CD4-positive, CD25-positive, alpha-beta regulatory T cell (primary cell): ENCODE measurements at regions not wholly inside any gene's neighbourhood (a gene's known extent, or its start where the extent isn't known, plus 50 kb on each side); places are given as distances from the start of the nearest gene placed in this dataset.
"Not testable (repeated sequence)": the region's sequence is repeated elsewhere in the genome, so short reads cannot be mapped to it uniquely, and the experiment has no call there.

Source experiments
- ATAC-seq, 2 donors: fragments of 150-1000 bp; cut with Tn5 transposase; one replicate each; pipeline ENCODE4 v1.10.0; 2021; ENCODE audit warnings: low read depth in 2 of 2, moderate number of reproducible peaks in 2 of 2, moderate library complexity in 1 of 2
- DNase-seq, 3 donors: peaks; one replicate each; pipeline versions ENCODE4 v3.0.0 to v3.0.0-alpha.2; 2012 to 2022; ENCODE audit warnings: mixed read lengths in 1 of 3
- H3K27ac ChIP-seq: one replicate; pipeline ENCODE4 v1.7.0; 2013; ENCODE audit warnings: mild to moderate bottlenecking, low read length; ENCODE audit not compliant: insufficient read depth, poor library complexity, severe bottlenecking
- H3K27me3 ChIP-seq: one replicate; pipeline ENCODE4 v1.7.0; 2013; ENCODE audit warnings: low read length; ENCODE audit not compliant: control insufficient read depth, insufficient read depth
- H3K36me3 ChIP-seq: one replicate; pipeline ENCODE4 v1.7.0; 2013; ENCODE audit warnings: mild to moderate bottlenecking, low read length, moderate library complexity; ENCODE audit not compliant: control insufficient read depth, insufficient read depth
- H3K4me1 ChIP-seq: 2 replicates; pipeline ENCODE4 v1.7.0; 2013; ENCODE audit warnings: mild to moderate bottlenecking, low read length; ENCODE audit not compliant: insufficient read depth, control insufficient read depth, poor library complexity, severe bottlenecking
- H3K4me3 ChIP-seq: one replicate; pipeline ENCODE4 v1.7.0; 2013; ENCODE audit warnings: low read depth, mild to moderate bottlenecking, low read length, moderate library complexity
- H3K9me3 ChIP-seq, 2 experiments: 1 replicate in 1 of 2; 2 replicates in 1 of 2; pipeline ENCODE4 v1.7.0; 2013; ENCODE audit warnings: low read length in 2 of 2, mild to moderate bottlenecking in 1 of 2, moderate library complexity in 1 of 2; ENCODE audit not compliant: control insufficient read depth in 2 of 2
- H3K27ac Mint-ChIP-seq, 3 donors: one replicate each; pipeline ENCODE4 v1.8.0; 2020 to 2022; ENCODE audit warnings: mild to moderate bottlenecking in 3 of 3, mixed read lengths in 3 of 3, moderate library complexity in 2 of 3
- H3K27me3 Mint-ChIP-seq: one replicate; pipeline ENCODE4 v1.8.0; 2022; ENCODE audit warnings: mild to moderate bottlenecking, mixed read lengths
- H3K36me3 Mint-ChIP-seq: one replicate; pipeline ENCODE4 v1.8.0; 2020; ENCODE audit warnings: mixed read lengths
- H3K4me1 Mint-ChIP-seq, 4 donors: one replicate each; pipeline ENCODE4 v1.8.0; 2020 to 2022; ENCODE audit warnings: mixed read lengths in 4 of 4, mild to moderate bottlenecking in 1 of 4
- H3K4me3 Mint-ChIP-seq, 4 donors: one replicate each; pipeline ENCODE4 v1.8.0; 2020 to 2022; ENCODE audit warnings: mild to moderate bottlenecking in 4 of 4, mixed read lengths in 4 of 4, moderate library complexity in 3 of 4
- H3K9me3 Mint-ChIP-seq, 7 donors: one replicate each; pipeline ENCODE4 v1.8.0; 2020 to 2022; ENCODE audit warnings: mixed read lengths in 7 of 7, mild to moderate bottlenecking in 3 of 7, moderate library complexity in 2 of 7

DNA sequence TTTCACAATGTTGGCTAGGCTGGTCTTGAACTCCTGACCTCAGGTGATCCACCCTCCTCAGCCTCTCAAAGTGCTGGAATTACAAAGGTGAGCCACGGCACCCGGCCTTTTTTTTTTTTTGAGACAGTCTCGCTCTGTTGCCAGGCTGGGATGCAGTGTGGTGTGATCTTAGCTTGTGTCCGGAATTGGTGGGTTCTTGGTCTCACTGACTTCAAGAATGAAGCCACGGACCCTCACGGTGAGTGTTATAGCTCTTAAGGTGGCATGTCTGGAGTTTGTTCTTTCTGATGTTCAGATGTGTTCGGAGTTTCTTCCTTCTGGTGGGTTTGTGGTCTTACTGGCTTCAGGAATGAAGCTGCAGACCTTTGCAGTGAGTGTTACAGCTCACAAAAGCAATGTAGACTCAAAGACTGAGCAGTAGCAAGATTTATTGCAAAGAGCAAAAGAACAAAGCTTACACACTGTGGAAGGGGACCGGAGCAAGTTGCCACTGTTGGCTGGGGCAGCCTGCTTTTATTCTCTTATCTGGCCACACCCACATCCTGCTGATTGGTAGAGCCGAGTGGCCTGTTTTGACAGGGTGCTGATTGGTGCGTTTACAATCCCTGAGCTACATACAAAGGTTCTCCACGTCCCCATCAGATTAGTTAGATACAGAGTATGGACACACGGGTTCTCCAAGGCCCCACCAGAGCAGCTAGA is 69.1 kb upstream of the DDR1 start:
- H3K9me3 Mint-ChIP-seq, H3K27ac ChIP-seq, ATAC-seq, DNase-seq, H3K27me3 ChIP-seq, H3K36me3 ChIP-seq, H3K27me3 Mint-ChIP-seq, H3K9me3 ChIP-seq, H3K4me3 ChIP-seq: not testable (repeated sequence)
- H3K4me1 Mint-ChIP-seq: peaks cover 15 to 87% (median 54%) of the 10 kb centered on the region in 4 donors
- H3K4me3 Mint-ChIP-seq: peak overlapping the region in 1 of 4 donors; percentile 57
- peaks cover 34% of the 10 kb centered on the region for H3K4me1 ChIP-seq
- H3K36me3 Mint-ChIP-seq: peaks cover 13% of the 10 kb centered on the region
- H3K27ac Mint-ChIP-seq: peak overlapping the region; percentile 65 to 98 (median 87)

DNA sequence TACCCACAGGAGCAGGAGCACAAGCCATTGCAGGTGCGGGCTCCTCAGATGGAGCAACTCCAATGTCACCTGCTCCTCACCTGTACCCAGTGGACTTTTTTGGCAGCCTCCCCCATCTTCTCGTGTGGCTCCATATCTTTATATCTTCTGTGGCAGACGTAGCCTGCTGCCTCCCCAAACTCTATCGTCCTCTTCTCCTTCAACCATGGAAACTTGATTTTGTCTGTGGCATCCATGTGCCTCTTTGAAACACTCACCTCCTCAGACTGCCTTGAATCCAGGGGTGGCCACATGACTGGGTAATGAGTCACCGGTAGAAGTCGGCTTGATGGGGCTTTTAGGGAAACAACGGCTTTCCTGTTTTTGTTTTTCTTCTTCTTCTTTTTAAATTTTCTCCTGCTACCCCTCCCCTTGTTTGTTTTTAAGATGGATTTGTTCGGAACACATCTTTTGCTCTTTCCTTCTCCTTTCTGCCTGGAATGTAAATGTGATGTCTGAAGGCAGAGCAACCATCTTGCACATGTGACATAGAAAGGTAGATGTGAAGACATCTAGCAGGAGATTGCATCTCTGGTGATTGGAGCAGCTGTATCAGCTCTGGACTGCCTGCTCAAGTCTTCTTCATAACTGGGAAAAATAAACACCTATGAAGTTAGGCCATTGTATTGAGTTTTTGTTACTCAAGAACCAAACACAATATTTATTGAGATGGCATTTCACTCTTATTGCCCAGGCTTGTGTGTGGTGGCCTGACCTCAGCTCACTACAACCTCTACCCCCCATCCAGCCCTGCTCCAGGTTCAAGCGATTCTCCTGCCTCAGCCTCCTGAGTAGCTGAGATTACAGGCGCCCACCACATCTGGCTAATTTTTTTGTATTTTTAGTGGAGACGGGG is 69.9 kb upstream of the DDR1 start:
- peak; percentile 80 to 87 for ATAC-seq

DNA sequence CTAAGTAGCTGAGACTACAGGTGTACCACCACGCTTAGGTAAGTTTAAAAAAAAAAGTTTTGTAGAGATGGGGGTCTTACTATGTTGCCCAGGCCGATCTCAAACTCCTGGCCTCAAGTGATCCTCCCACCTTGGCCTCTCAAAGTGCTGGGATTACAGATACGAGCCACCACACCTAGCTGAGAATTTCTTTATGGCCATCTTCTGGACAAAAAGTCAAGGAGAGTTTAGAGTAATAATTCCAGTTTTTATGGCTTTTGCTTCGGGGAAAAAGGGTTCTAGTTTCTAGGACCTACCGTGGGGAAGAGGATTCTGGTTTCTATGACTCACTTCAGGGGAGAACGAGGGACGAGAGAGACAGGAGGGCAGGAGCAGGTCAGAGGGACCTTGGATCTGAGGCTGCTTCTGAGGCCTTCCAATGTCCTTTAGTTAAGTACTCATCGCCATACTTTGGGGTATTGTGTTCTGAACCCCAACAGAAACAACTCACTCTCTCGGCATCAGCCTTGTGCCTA is 69.3 kb upstream of the IER3 start:
- H3K27me3 Mint-ChIP-seq: no peaks in the 10 kb centered on the region
- Histone ChIP-seq H3K9me3 (no peaks in the 10 kb centered on the region), H3K27me3 (no peaks in the 10 kb centered on the region), H3K27ac (peak overlapping the region; percentile 48), H3K4me3 (no peak overlapping the region), H3K36me3 (no peaks in the 10 kb centered on the region), H3K4me1 (peaks cover 36% of the 10 kb centered on the region)
- H3K4me3 Mint-ChIP-seq: peak overlapping the region in 3 of 4 donors; percentile 4 to 29 (median 22)
- DNase-seq: no peak
- no peak for ATAC-seq
- H3K9me3 Mint-ChIP-seq: peaks cover 0 to 2% (median 0%) of the 10 kb centered on the region in 7 donors
- peaks cover 13% of the 10 kb centered on the region for H3K36me3 Mint-ChIP-seq
- peak overlapping the region; percentile 84 to 98 (median 87) for H3K27ac Mint-ChIP-seq
- H3K4me1 Mint-ChIP-seq: peaks cover 16 to 85% (median 57%) of the 10 kb centered on the region in 4 donors

More for the DNA sequence above, 69.9 kb upstream of the DDR1 start:
- Histone ChIP-seq H3K4me3 (peak overlapping the region; percentile 4), H3K27ac (peak overlapping the region; percentile 48), H3K9me3 (no peaks in the 10 kb centered on the region), H3K36me3 (no peaks in the 10 kb centered on the region), H3K4me1 (peaks cover 35% of the 10 kb centered on the region), H3K27me3 (no peaks in the 10 kb centered on the region)
- peaks cover 13% of the 10 kb centered on the region for H3K36me3 Mint-ChIP-seq
- H3K4me1 Mint-ChIP-seq: peaks cover 16 to 87% (median 57%) of the 10 kb centered on the region in 4 donors
- peaks cover 0 to 2% (median 0%) of the 10 kb centered on the region in 7 donors for H3K9me3 Mint-ChIP-seq
- peak overlapping the region; percentile 84 to 98 (median 87) for H3K27ac Mint-ChIP-seq
- no peaks in the 10 kb centered on the region for H3K27me3 Mint-ChIP-seq
- H3K4me3 Mint-ChIP-seq: peak overlapping the region in 3 of 4 donors; percentile 4 to 53 (median 27)
- DNase-seq: peak in 1 of 3 donors; percentile 72

DNA sequence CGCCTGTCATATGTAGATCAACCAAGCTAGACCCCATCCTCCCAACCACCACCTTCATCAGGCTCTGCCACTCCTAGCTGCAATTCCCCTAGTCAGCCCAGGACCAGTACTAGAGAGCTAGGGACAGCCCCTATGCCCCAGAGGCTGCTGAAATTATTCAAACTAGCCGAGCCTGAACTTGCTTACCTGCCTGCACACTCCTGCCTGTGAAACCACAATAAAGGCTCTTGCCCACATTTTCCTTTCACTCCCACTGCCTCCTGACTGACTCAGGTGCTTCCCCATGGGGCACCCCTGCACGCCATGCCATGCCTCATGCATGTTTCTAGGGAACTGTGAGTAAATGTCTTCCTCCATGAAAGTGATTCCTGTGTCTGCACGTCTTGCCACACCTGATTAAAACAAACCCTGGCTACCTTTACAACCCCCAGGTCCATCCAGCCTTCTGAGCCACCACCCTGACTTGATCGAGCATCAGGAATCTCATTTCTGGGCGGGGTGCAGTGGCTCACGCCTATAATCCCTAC is 66.5 kb upstream of the IER3 start:
- ATAC-seq (peak in 1 of 2 donors; percentile 31), DNase-seq (peak in 1 of 3 donors; percentile 11)
- H3K27me3 ChIP-seq: no peaks in the 10 kb centered on the region
- Mint-ChIP-seq H3K36me3 (peaks cover 9% of the 10 kb centered on the region), H3K4me1 (peaks cover 16 to 83% (median 54%) of the 10 kb centered on the region in 4 donors), H3K4me3 (peak overlapping the region in 2 of 4 donors; percentile 14 to 55), H3K9me3 (peaks cover 0 to 2% (median 0%) of the 10 kb centered on the region in 7 donors), H3K27me3 (no peaks in the 10 kb centered on the region), H3K27ac (peak overlapping the region; percentile 87 to 99 (median 89))
- H3K4me1 ChIP-seq: peaks cover 36% of the 10 kb centered on the region
- H3K27ac ChIP-seq: no peak overlapping the region
- no peaks in the 10 kb centered on the region for H3K36me3 ChIP-seq
- no peaks in the 10 kb centered on the region for H3K9me3 ChIP-seq
- peak overlapping the region; percentile 26 for H3K4me3 ChIP-seq

DNA sequence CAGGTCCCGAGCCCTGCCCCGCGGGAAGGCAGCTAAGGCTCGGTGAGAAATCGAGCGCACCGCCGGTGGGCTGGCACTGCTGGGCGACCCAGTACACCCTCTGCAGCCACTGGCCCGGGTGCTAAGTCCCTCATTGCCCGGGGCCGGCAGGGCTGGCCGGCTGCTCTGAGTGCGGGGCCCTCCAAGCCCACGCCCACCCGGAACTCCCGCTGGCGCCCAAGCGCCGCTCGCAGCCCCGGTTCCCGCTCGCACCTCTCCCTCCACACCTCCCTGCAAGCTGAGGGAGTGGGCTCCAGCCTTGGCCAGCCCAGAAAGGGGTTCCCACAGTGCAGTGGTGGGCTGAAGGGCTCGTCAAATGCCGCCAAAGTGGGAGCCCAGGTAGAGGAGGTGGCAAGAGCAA is 63.2 kb upstream of the IER3 start:
- H3K27me3 Mint-ChIP-seq, H3K4me3 ChIP-seq, H3K27ac Mint-ChIP-seq, H3K27ac ChIP-seq, H3K9me3 ChIP-seq, H3K36me3 ChIP-seq, H3K9me3 Mint-ChIP-seq, DNase-seq, H3K27me3 ChIP-seq, ATAC-seq: not testable (repeated sequence)
- Mint-ChIP-seq H3K4me1 (peaks cover 11 to 72% (median 49%) of the 10 kb centered on the region in 4 donors), H3K36me3 (peaks cover 11% of the 10 kb centered on the region), H3K4me3 (peak overlapping the region in 1 of 4 donors; percentile 82)
- H3K4me1 ChIP-seq: peaks cover 21% of the 10 kb centered on the region

DNA sequence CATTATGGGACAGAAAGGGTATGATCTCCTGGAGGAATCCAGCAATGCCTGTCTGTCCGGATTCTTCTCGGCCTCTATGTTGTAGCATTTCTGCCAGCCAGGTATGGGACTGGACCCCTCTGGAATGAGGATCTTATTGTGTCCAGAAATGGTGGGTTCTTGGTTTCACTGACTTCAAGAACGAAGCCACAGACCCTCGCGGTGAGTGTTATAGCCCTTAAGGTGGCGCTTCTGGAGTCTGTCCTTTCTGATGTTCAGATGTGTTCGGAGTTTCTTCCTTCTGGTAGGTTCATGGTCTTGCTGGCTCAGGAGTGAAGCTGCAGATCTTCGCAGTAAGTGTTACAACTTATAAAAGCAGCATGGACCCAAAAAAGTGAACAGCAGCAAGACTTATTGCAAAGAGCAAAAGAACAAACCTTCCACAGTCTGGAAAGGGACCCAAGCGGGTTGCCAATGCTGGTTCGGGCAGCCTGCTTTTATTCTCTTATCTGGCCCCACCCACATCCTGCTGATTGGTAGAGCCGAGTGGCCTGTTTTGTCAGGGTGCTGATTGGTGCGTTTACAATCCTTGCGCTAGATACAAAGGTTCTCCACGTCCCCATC is 62.3 kb upstream of the IER3 start:
- Histone ChIP-seq H3K36me3 (no peaks in the 10 kb centered on the region), H3K9me3 (no peaks in the 10 kb centered on the region), H3K27ac (no peak overlapping the region), H3K4me1 (peaks cover 19% of the 10 kb centered on the region), H3K4me3 (no peak overlapping the region), H3K27me3 (no peaks in the 10 kb centered on the region)
- H3K27me3 Mint-ChIP-seq: no peaks in the 10 kb centered on the region
- peaks cover 11 to 69% (median 47%) of the 10 kb centered on the region in 4 donors for H3K4me1 Mint-ChIP-seq
- no peak for ATAC-seq
- H3K27ac Mint-ChIP-seq: no peak overlapping the region
- DNase-seq: no peak
- H3K4me3 Mint-ChIP-seq: no peak overlapping the region
- peaks cover 11% of the 10 kb centered on the region for H3K36me3 Mint-ChIP-seq
- peaks cover 0 to 7% (median 0%) of the 10 kb centered on the region in 7 donors for H3K9me3 Mint-ChIP-seq

DNA sequence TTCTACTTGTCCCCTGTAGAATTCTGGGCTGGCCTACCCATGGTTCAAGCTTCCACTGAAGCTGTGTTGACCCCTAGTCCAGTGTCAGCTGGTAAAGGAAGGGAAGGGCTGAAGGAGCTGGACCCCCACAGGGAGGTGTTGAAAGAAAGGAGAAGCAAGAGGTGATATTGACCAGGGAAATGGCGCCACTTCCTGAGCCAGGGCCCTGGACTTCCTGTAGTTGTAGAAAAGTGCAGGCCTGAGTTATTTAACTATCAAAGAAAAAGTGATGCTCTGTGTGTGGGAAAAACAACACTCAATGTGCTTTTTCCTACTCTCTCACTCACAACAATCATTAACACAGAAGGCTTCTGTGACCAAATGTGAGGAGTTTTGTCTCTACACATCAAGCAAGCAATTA is 60.0 kb upstream of the IER3 start:
- Mint-ChIP-seq H3K4me1 (peaks cover 0 to 47% (median 31%) of the 10 kb centered on the region in 4 donors), H3K4me3 (peak overlapping the region in 1 of 4 donors; percentile 52), H3K9me3 (peaks cover 0 to 7% (median 0%) of the 10 kb centered on the region in 7 donors), H3K27me3 (peaks cover 5% of the 10 kb centered on the region), H3K36me3 (peaks cover 11% of the 10 kb centered on the region), H3K27ac (no peak overlapping the region)
- H3K27me3 ChIP-seq: no peaks in the 10 kb centered on the region
- H3K36me3 ChIP-seq: no peaks in the 10 kb centered on the region
- no peak overlapping the region for H3K27ac ChIP-seq
- H3K4me3 ChIP-seq: no peak overlapping the region
- H3K9me3 ChIP-seq: no peaks in the 10 kb centered on the region
- no peak for ATAC-seq
- no peak for DNase-seq
- peaks cover 6% of the 10 kb centered on the region for H3K4me1 ChIP-seq
